MM.1S (cell line): ENCODE measurements at regions not wholly inside any gene's neighbourhood (a gene's known extent, or its start where the extent isn't known, plus 50 kb on each side); places are given as distances from the start of the nearest gene placed in this dataset.

ENCODE experiments used
- DNase-seq: peaks from one replicate; pipeline ENCODE4 v3.0.0-alpha.2; 2015
- H2AFZ ChIP-seq: fragments of 300-600 bp; sonication (generic); 2 replicates; pipeline ENCODE4 v1.6.0; 2016; ENCODE audit warnings: antibody characterized with exemption, low read length
- H3F3A ChIP-seq: fragments of 300-600 bp; sonication (generic); 2 replicates; pipeline ENCODE4 v1.6.1; 2016; ENCODE audit warnings: mild to moderate bottlenecking, antibody characterized with exemption, low read length, moderate library complexity, mixed read lengths; ENCODE audit not compliant: insufficient read depth
- H3K27ac ChIP-seq: fragments of 300-600 bp; sonication (generic); 2 replicates; pipeline ENCODE4 v1.5.1; 2016; ENCODE audit warnings: mild to moderate bottlenecking, low read length
- H3K27me3 ChIP-seq: fragments of 300-600 bp; sonication (generic); replicated peaks from 2 replicates; pipeline ENCODE4 v1.6.0; 2016; ENCODE audit warnings: low read length; ENCODE audit not compliant: insufficient read depth
- H3K36me3 ChIP-seq: fragments of 300-600 bp; sonication (generic); replicated peaks from 2 replicates; pipeline ENCODE4 v1.6.1; 2016; ENCODE audit warnings: mild to moderate bottlenecking, low read length, mixed read lengths; ENCODE audit not compliant: insufficient read depth
- H3K4me1 ChIP-seq: fragments of 300-600 bp; sonication (generic); 2 replicates; pipeline ENCODE4 v1.6.1; 2016; ENCODE audit warnings: low read length, mixed read lengths
- H3K4me2 ChIP-seq: fragments of 300-600 bp; sonication (generic); 2 replicates; pipeline ENCODE4 v1.6.0; 2016; ENCODE audit warnings: low read depth, low read length
- H3K4me3 ChIP-seq: fragments of 300-600 bp; sonication (generic); 2 replicates; pipeline ENCODE4 v1.5.1; 2016; ENCODE audit warnings: low read length, mixed read lengths
- H3K79me2 ChIP-seq: fragments of 300-600 bp; sonication (generic); 2 replicates; pipeline ENCODE4 v1.6.1; 2016; ENCODE audit warnings: mixed run types, low read length, mixed read lengths
- H3K9ac ChIP-seq: fragments of 300-600 bp; sonication (generic); 2 replicates; pipeline ENCODE4 v1.6.1; 2016; ENCODE audit warnings: low read length, mixed read lengths
- H3K9me2 ChIP-seq: fragments of 300-600 bp; sonication (generic); replicated peaks from 2 replicates; pipeline ENCODE4 v1.6.1; 2016; ENCODE audit warnings: mild to moderate bottlenecking, low read length, mixed read lengths; ENCODE audit not compliant: insufficient read depth
- H3K9me3 ChIP-seq: fragments of 300-600 bp; sonication (generic); replicated peaks from 2 replicates; pipeline ENCODE4 v1.6.1; 2016; ENCODE audit warnings: mild to moderate bottlenecking, low read length, mixed read lengths; ENCODE audit not compliant: insufficient read depth
- H4K20me1 ChIP-seq: fragments of 300-600 bp; sonication (generic); 2 replicates; pipeline ENCODE4 v1.6.1; 2016; ENCODE audit warnings: mild to moderate bottlenecking, low read length, moderate library complexity, mixed read lengths; ENCODE audit not compliant: insufficient read depth
- EZH2 ChIP-seq: fragments of 300-600 bp; sonication (generic); optimal IDR thresholded peaks from 2 replicates; pipeline ENCODE3; 2017; ENCODE audit warnings: low read depth, mild to moderate bottlenecking, antibody characterized with exemption, low read length, mixed read lengths
- EZH2phosphoT487 ChIP-seq: fragments of 300-600 bp; sonication (generic); IDR thresholded peaks from 2 replicates; pipeline ENCODE4 v1.6.1; 2018; ENCODE audit warnings: antibody characterized with exemption, low read length
- TF ChIP-seq, protein P1 (sequence below): fragments of 300-600 bp; sonication (generic); IDR thresholded peaks from 2 replicates; pipeline ENCODE4 v1.5.1; 2016; ENCODE audit warnings: antibody characterized with exemption, low read length, mixed read lengths

GRCh38 chr9:1881708-1882295, 133.3 kb upstream of the SMARCA2 start:
- Histone ChIP-seq H3K4me2 (no peak overlapping the region), H3K9me3 (no peaks in the 10 kb centered on the region), H3K36me3 (no peaks in the 10 kb centered on the region), H3K4me3 (no peak overlapping the region), H3K4me1 (peaks cover 30% of the 10 kb centered on the region), H2AFZ (no peak overlapping the region), H3K27me3 (no peaks in the 10 kb centered on the region), H3K9me2 (no peaks in the 10 kb centered on the region; the same call in 1 of the 2 replicates), H3K79me2 (no peaks in the 10 kb centered on the region), H3K9ac (no peak overlapping the region), H3K27ac (no peak overlapping the region), H3F3A (peaks cover 13% of the 10 kb centered on the region), H4K20me1 (no peaks in the 10 kb centered on the region)
- no peak for DNase-seq
- no peak for TF ChIP-seq EZH2phosphoT487
- no peak for TF ChIP-seq EZH2
- TF ChIP-seq, protein P1, sequence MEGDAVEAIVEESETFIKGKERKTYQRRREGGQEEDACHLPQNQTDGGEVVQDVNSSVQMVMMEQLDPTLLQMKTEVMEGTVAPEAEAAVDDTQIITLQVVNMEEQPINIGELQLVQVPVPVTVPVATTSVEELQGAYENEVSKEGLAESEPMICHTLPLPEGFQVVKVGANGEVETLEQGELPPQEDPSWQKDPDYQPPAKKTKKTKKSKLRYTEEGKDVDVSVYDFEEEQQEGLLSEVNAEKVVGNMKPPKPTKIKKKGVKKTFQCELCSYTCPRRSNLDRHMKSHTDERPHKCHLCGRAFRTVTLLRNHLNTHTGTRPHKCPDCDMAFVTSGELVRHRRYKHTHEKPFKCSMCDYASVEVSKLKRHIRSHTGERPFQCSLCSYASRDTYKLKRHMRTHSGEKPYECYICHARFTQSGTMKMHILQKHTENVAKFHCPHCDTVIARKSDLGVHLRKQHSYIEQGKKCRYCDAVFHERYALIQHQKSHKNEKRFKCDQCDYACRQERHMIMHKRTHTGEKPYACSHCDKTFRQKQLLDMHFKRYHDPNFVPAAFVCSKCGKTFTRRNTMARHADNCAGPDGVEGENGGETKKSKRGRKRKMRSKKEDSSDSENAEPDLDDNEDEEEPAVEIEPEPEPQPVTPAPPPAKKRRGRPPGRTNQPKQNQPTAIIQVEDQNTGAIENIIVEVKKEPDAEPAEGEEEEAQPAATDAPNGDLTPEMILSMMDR = no peak

GRCh38 chr9:1882711-1883403, 132.3 kb upstream of the SMARCA2 start:
- Histone ChIP-seq H3F3A (peaks cover 3% of the 10 kb centered on the region), H2AFZ (no peak overlapping the region), H3K4me1 (peaks cover 19% of the 10 kb centered on the region), H3K9ac (no peak overlapping the region), H3K4me3 (no peak overlapping the region), H3K27me3 (no peaks in the 10 kb centered on the region), H3K27ac (no peak overlapping the region), H4K20me1 (no peaks in the 10 kb centered on the region), H3K4me2 (no peak overlapping the region), H3K79me2 (no peaks in the 10 kb centered on the region), H3K36me3 (no peaks in the 10 kb centered on the region), H3K9me3 (no peaks in the 10 kb centered on the region), H3K9me2 (no peaks in the 10 kb centered on the region; the same call in 1 of the 2 replicates)
- DNase-seq = no peak
- TF ChIP-seq EZH2 (no peak), EZH2phosphoT487 (no peak)
- TF ChIP-seq, protein P1 = no peak

DNA sequence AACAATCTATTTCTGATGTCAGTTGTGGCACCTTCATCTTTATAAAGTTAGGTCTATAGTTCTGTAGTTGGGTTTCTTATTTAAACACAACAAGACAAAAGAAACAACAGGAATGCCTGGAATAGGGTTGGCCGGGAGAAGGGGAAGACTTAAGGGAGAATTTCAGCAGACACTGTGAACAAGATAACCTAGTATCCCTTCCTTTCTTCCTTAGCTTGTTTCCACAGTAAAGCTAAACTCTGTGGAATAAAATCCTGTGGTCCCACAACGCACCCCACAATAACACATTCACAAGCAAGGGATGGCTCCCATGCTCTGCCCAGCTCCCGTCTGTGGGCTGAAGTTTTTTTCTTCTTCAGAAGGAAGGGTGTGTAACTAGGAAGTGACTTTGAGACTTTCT, 124.9 kb upstream of the SMARCA2 start:
- H3K4me2 ChIP-seq = no peak overlapping the region
- no peak overlapping the region for H3K9ac ChIP-seq
- H4K20me1 ChIP-seq = no peaks in the 10 kb centered on the region
- H2AFZ ChIP-seq = no peak overlapping the region
- no peaks in the 10 kb centered on the region for H3K9me3 ChIP-seq
- H3K27me3 ChIP-seq = no peaks in the 10 kb centered on the region
- no peaks in the 10 kb centered on the region for H3K36me3 ChIP-seq
- H3K27ac ChIP-seq = no peak overlapping the region
- no peaks in the 10 kb centered on the region for H3K9me2 ChIP-seq
- H3K4me3 ChIP-seq = no peak overlapping the region
- no peak for DNase-seq
- no peaks in the 10 kb centered on the region for H3K79me2 ChIP-seq
- no peaks in the 10 kb centered on the region for H3K4me1 ChIP-seq
- no peaks in the 10 kb centered on the region for H3F3A ChIP-seq
- TF ChIP-seq EZH2phosphoT487 (no peak), EZH2 (no peak)
- TF ChIP-seq, protein P1 = no peak
